HG03060 (cell line): ENCODE measurements at regions not wholly inside any gene's neighbourhood (a gene's known extent, or its start where the extent isn't known, plus 50 kb on each side); places are given as distances from the start of the nearest gene placed in this dataset.
"Not testable (repeated sequence)": the region's sequence is repeated elsewhere in the genome, so short reads cannot be mapped to it uniquely, and the experiment has no call there.

Experiments used
- ATAC-seq: cut with Tn5 transposase; IDR thresholded peaks from one replicate; pipeline ENCODE4 v1.9.1; 2021; ENCODE audit warnings: low read depth, moderate number of reproducible peaks; ENCODE audit not compliant: unreplicated experiment

GRCh38 chr3:144947895-144948294 lies 976.3 kb downstream of the DIPK2A start:
- no peak for ATAC-seq

- no peak for ATAC-seq
These were observed 977.1 kb downstream of the DIPK2A start for GRCh38 chr3:144948711-144949110.

GRCh38 chr3:144953959-144954358 lies 982.3 kb downstream of the DIPK2A start:
- no peak for ATAC-seq

- no peak for ATAC-seq
These were observed 985.9 kb downstream of the DIPK2A start for GRCh38 chr3:144957398-144958101.

GRCh38 chr3:144963810-144964209 lies 992.2 kb downstream of the DIPK2A start:
- ATAC-seq: no peak

DNA sequence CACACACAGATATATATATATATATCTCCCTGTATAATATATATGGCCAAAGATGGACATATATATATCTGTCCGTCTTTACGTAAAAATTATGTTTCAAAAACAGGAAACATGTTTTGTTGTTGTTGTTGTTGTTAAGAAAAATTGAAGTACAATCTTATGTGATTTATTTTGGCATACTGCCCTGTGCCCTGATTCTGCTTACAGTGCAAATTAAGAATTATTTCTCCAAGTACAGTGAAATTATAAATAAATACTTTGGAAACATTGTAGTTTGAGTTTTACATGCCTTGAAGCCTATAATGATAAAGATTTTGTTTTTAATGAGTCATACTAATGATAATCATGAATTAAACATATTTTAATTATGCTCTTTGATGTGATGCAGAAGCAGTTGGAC lies 994.9 kb downstream of the DIPK2A start:
- no peak for ATAC-seq

DNA sequence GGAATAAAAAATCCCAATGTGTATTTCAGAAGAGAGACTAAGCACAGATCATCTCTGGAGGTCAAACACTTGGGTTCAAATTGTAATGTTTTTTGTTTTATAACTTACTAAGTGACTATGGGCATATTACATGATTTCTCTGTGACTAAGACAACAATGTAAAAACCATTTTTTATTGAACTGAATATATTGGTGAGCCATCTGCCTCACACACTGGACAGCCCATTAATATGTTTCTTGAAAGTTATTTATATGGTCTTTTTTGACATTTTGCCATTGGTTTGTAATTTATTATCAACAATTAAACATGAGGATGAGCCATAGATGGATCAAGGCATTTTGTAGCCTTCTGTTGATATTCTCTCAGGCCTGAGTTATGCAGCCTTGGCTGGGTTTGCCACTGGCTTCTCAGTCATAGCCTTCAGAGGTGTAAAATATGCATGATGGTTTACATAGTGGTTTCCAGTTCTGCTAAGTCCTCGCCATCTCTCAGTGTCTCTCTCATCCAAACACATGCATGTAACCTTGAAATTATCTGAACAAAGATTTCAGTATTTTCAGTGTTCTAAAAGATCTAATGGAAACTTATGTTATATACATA lies 997.2 kb downstream of the DIPK2A start:
- ATAC-seq: no peak

DNA sequence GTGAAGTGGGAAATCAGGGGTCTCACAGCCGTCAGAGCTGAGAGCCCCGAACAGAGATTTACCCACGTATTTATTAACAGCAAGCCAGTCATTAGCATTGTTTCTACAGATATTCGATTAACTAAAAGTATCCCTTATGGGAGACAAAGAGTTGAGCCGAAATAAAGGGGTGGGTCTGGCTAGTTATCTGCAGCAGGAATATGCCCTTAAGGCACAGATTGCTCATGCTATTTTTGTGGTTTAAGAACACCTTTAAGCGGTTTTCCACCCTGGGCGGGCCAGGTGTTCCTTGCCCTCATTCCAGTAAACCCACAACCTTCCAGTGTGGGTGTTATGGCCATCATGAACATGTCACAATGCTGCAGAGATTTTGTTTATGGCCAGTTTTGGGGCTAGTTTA lies 1012.9 kb downstream of the DIPK2A start:
- ATAC-seq: not testable (repeated sequence)

DNA sequence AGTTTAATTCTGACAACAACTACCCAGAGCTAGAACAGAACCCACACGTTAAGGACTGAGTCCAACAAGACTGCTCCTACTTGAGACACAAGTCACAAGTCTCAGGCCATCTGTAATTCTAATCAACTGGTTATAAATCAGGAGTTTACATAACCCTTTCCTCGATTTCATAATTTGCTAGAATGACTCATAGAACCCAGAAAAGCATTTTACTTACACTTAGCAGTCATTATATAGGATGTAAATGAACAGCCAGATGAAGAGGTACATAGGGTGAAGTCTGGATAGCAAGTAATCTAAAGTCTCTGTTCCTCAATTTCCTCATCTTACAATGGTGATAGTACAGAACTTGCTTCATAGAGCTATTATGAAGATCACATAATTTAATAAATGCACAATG lies 1018.2 kb downstream of the DIPK2A start:
- ATAC-seq: no peak

- ATAC-seq: no peak
These were observed 1024.2 kb downstream of the DIPK2A start for GRCh38 chr3:144995856-144996255.

GRCh38 chr3:145005427-145005826 lies 1033.8 kb downstream of the DIPK2A start:
- no peak for ATAC-seq

DNA sequence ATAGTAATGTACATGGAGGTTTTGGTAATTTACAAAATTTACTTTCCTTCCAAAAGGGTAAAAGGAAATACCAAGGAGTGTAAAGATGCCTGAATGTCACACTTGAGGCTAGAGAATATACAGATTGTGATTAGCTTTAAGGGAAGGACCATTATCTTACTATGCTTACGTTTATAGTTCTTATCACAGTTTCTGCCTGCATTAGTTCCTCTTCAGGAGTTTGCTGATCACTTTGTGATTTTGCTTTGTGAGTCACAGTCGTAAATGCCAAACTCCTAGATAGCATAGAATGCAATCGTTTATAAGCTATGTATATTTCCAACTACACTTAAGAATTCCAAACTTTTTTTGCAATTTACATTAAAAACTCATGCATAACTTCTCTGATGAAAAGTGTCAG lies 1034.6 kb downstream of the DIPK2A start:
- ATAC-seq: no peak

DNA sequence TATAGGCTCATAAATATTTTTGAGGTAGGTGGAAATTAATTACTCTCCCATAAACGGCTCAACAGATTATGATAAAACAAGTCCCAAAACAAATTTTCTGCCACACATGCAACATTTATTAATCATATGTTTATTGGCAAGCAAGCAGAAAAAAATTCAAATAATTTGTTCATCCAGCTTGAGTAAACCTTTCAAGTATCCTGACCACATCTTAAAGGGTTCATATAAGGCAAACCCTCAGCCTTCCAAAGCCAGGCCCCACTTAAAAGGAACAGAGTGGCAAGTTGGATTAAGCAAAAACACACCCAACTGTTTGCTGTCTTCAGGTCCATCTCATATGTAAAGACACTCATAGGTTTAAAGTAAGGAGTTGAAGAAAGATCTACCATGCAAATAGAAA lies 1042.3 kb downstream of the DIPK2A start:
- no peak for ATAC-seq

DNA sequence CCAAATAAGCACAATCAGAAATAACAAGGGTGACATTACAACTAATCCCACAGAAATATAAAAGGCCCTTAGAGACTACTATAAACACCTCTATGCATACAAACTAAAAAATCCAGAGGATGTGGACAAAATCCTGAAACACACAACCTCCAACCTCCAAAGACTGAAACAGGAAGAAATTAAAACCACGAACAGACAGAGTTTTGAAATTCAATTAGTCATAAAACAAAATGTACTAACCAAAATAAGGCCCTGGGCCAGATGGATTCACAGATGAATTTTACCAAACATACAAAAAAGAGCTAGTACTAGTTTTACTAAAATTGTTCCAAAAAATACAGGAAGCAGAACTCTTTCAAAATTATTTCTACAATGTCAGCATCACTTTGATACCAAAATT lies 1043.6 kb downstream of the DIPK2A start:
- no peak for ATAC-seq

DNA sequence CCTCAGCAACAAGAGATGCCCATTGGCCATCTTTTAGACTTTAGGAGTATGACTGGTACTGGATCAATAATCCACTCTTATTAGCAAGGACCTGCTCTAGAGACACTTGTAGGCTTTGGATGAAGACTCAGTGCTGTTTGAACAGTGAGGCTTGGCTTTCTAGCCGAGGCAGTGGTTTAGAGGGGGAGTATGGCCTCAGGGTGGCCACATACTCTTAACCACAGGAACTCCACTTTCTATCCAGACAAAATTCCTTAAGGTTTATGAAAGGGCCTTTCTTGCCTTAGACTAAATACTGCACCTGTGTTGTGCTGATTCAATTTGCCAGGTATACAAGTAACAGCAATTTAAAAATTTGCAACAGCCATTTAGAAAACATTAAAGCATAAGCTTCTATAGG lies 1046.3 kb downstream of the DIPK2A start:
- no peak for ATAC-seq

- no peak for ATAC-seq
These were observed 1050.8 kb downstream of the DIPK2A start for GRCh38 chr3:145022447-145022846.

DNA sequence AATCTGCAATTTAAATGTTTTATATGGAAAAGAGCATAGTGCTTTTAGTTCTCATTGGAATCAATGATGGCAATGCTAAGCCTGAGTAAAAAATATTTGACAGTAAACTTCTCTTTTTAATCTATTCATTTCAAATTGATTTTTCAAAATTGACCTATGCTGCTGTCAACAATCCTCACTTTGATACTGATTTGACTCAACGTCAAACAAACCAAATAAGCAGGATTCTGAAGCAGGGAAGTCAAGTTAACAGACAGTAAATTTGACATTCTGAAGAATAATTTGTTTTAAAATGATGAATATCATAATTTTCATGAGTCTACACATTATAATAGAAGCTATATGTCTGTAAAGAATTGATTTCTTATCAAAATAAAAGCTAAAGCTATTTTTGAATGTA lies 1053.1 kb downstream of the DIPK2A start:
- ATAC-seq: no peak

DNA sequence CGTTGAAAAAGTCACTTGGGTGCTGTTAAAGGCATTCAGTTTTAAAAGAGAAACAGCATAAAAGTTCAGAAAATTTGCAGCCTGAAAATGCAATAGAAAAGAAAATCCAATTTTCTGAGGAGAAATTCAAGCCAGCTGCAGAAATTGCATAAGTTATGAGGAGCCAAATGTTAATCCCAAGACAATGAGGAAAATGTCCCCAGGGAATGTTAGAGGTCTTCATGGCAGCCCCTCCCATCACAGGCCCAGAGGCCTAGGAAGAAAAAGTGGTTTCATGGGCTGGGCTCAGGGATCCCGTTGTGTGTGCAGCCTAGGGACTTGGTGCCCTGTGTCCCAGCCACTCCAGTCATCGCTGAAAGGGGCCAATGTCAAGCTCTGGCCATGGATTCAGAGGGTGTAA lies 1055.6 kb downstream of the DIPK2A start:
- ATAC-seq: not testable (repeated sequence)

- ATAC-seq: no peak
These were observed 1061.2 kb downstream of the DIPK2A start for GRCh38 chr3:145032791-145033190.

DNA sequence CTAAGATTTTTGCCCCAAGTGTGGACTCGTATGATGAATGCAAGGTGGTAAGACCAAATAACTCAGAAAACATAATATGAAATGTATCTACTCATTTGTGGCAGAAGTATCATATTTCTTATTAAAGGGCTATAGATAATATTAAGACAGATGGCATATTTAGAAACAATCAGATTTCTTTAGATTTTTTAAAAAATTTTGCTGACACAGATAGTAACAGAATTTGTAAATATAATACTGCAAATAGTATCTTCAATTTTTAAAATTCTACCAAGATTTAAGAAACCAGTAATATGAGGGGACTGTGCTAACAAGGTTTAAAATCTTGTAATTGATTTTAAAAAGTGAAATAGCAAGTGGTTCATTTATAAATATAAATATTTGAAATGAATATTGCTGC lies 1064.1 kb downstream of the DIPK2A start:
- no peak for ATAC-seq

- ATAC-seq: not testable (repeated sequence)
These were observed 1082.4 kb downstream of the DIPK2A start for GRCh38 chr3:145054055-145054454.

DNA sequence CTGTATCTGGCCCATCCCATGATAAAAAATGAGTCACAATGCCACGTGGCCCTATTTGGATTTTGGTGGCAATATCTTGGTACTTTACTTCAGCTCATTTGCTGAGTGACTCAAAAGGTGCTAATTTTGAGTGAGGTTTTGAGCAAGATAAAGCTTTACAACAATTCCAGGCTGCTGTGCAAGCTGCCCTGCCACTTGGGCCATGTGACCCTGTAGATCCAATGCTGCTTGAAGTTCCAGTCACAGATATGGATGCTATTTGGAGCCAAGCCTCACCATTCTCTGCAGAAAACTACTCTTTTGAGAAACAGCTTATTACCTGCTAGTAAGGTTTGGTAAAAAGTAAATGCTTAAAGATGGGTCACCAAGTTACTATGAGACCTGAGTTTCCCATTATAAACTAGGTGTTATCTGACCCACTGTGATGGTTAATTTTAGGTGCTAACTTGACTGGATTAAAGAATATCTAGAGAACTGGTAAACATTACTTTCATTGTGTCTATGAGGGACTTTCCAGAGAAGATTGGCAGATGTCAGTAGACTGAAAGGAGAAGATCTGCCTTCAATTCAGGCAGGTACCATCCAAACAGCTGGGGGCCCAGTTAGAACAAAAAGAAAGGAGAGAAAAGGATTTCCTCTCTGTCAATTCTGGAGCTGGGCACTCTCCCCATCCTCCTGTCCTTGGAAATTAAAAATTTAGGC lies 1083.9 kb downstream of the DIPK2A start:
- ATAC-seq: no peak
